ENCODE measurements at regions not wholly inside any gene's neighbourhood (a gene's known extent, or its start where the extent isn't known, plus 50 kb on each side); places are given as distances from the start of the nearest gene placed in this dataset.

DNA sequence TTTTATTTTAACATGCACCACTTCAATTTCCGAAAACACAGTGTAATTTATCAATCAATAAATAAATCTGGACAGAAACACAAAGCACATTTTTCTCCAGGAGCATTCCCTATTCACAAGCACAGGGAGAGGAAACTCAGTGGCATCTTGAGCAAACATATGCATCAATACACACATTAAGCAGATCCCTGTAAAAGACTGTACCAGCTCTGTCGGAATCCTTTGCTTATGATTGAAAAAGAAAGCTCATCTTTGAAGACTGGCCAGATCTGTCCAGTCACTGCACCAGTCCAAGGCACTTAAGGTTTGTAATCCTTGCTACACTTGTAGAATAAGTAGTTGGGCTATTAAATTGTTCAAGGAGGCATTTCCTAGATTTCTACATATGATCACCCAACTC, 343.9 kb downstream of the BMPER start:
- H3K27me3 ChIP-seq (ENCODE audit: control insufficient read depth, insufficient read depth, low read length): no peaks in the 10 kb centered on the region
- ATAC-seq (no peak), DNase-seq (no peak)
- WGBS (ENCODE audit: insufficient coverage): 50% methylated on average over 2 of the region's 2 CpGs
- Mint-ChIP-seq H3K36me3 (no peaks in the 10 kb centered on the region), H3K4me3 (no peak overlapping the region), H3K4me1 (no peaks in the 10 kb centered on the region), H3K27ac (no peak overlapping the region), H3K27me3 (ENCODE audit: low read depth in 2 of 2) (no peaks in the 10 kb centered on the region), H3K9me3 (peaks cover 2 to 11% of the 10 kb centered on the region in 2 donors)
- no peak overlapping the region for H3K27ac ChIP-seq (ENCODE audit: low read length)
- TF ChIP-seq, protein P1, sequence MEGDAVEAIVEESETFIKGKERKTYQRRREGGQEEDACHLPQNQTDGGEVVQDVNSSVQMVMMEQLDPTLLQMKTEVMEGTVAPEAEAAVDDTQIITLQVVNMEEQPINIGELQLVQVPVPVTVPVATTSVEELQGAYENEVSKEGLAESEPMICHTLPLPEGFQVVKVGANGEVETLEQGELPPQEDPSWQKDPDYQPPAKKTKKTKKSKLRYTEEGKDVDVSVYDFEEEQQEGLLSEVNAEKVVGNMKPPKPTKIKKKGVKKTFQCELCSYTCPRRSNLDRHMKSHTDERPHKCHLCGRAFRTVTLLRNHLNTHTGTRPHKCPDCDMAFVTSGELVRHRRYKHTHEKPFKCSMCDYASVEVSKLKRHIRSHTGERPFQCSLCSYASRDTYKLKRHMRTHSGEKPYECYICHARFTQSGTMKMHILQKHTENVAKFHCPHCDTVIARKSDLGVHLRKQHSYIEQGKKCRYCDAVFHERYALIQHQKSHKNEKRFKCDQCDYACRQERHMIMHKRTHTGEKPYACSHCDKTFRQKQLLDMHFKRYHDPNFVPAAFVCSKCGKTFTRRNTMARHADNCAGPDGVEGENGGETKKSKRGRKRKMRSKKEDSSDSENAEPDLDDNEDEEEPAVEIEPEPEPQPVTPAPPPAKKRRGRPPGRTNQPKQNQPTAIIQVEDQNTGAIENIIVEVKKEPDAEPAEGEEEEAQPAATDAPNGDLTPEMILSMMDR (IDR thresholded peaks at IDR 0.05): no peak
- no peaks in the 10 kb centered on the region for H3K9me3 ChIP-seq (ENCODE audit: control insufficient read depth, insufficient read depth, low read length)
- intact Hi-C loops (cut with micrococcal nuclease): no loop called here
- H3K4me1 ChIP-seq (ENCODE audit: control insufficient read depth, insufficient read depth, low read length): no peaks in the 10 kb centered on the region
- H3K36me3 ChIP-seq (ENCODE audit: control insufficient read depth, insufficient read depth, low read length): no peaks in the 10 kb centered on the region
- no peak overlapping the region for H3K4me3 ChIP-seq (ENCODE audit: low read length)

DNA sequence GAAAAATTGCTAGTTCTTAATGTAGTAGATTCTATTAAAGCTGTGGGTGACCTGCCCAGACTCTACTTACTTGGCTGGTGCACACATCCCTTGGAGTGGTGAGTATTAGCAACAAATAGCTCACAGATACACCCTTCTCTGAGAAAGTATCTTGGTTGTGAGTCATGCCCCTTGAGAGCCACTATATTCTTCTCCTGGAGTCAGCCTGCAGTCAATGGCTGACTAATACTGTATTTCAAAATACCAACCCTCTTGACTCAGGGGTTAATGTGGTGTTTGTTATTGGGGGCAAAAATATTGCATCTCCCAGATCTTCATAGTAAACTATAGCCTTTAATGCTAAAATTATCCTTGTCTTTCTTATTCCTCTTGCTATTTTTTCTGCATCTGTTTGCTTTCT, 354.9 kb downstream of the BMPER start:
- no peaks in the 10 kb centered on the region for H3K4me1 Mint-ChIP-seq
- Histone ChIP-seq H3K27me3 (ENCODE audit: control insufficient read depth, insufficient read depth, low read length) (no peaks in the 10 kb centered on the region), H3K4me3 (ENCODE audit: low read length) (no peak overlapping the region), H3K27ac (ENCODE audit: low read length) (no peak overlapping the region), H3K4me1 (ENCODE audit: control insufficient read depth, insufficient read depth, low read length) (no peaks in the 10 kb centered on the region), H3K9me3 (ENCODE audit: control insufficient read depth, insufficient read depth, low read length) (peaks cover 2% of the 10 kb centered on the region), H3K36me3 (ENCODE audit: control insufficient read depth, insufficient read depth, low read length) (no peaks in the 10 kb centered on the region)
- no peak overlapping the region for H3K4me3 Mint-ChIP-seq
- TF ChIP-seq, protein P1 (IDR thresholded peaks at IDR 0.05): no peak
- intact Hi-C loops (cut with micrococcal nuclease): no loop called here
- H3K27me3 Mint-ChIP-seq (ENCODE audit: low read depth in 2 of 2): no peaks in the 10 kb centered on the region
- no peak overlapping the region for H3K27ac Mint-ChIP-seq
- DNase-seq: no peak
- H3K36me3 Mint-ChIP-seq: no peaks in the 10 kb centered on the region
- peaks cover 2 to 3% of the 10 kb centered on the region in 2 donors for H3K9me3 Mint-ChIP-seq
- ATAC-seq: no peak

DNA sequence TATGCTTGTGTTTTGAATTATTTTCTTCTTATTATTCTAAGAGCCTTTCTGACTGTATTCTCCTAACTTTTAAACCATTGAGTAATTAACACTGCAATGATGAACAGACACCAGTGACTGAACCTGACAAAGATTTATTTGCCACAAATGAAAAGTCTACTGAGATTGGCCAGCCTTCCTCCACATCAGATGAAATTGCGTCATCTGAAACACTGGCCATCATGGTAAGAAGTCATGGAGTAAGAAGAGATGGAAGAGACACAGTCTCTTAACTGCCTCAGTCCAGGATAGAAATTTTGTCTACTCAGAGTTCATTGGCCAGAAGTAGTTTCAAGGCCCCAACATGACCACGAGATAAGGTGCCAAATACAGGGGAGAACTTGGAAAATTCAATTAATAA, 357.8 kb downstream of the BMPER start:
- Mint-ChIP-seq H3K36me3 (no peaks in the 10 kb centered on the region), H3K4me3 (no peak overlapping the region), H3K4me1 (no peaks in the 10 kb centered on the region), H3K27ac (no peak overlapping the region), H3K9me3 (peaks cover 2 to 3% of the 10 kb centered on the region in 2 donors), H3K27me3 (ENCODE audit: low read depth in 2 of 2) (no peaks in the 10 kb centered on the region)
- no peak overlapping the region for H3K4me3 ChIP-seq (ENCODE audit: low read length)
- H3K27ac ChIP-seq (ENCODE audit: low read length): no peak overlapping the region
- intact Hi-C loops (cut with micrococcal nuclease): no loop called here
- no peaks in the 10 kb centered on the region for H3K36me3 ChIP-seq (ENCODE audit: control insufficient read depth, insufficient read depth, low read length)
- ATAC-seq (no peak), DNase-seq (no peak)
- no peaks in the 10 kb centered on the region for H3K27me3 ChIP-seq (ENCODE audit: control insufficient read depth, insufficient read depth, low read length)
- TF ChIP-seq, protein P1 (IDR thresholded peaks at IDR 0.05): no peak
- WGBS (ENCODE audit: insufficient coverage): 81% methylated on average over 2 of the region's 2 CpGs
- H3K9me3 ChIP-seq (ENCODE audit: control insufficient read depth, insufficient read depth, low read length): peaks cover 2% of the 10 kb centered on the region
- H3K4me1 ChIP-seq (ENCODE audit: control insufficient read depth, insufficient read depth, low read length): no peaks in the 10 kb centered on the region

DNA sequence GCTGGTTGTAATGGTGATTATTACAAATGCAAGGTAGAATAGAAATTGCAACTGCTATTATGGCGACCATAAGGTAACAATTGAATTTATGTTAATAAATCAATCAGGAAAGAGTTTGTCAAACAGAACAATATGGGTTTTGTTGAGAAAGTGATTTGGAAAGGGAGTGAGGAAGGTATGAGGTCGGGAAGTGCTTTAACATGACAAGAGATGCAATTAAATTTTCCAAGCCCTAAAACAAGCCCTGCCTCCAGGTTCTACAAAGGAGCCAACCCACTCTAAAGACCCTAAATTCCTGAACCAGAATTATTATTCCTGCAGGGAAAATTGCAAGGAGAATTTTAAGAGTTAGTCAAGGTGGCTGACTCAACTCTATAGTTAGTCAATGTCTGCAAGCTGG, 363.7 kb downstream of the BMPER start:
- Mint-ChIP-seq H3K27ac (no peak overlapping the region), H3K27me3 (ENCODE audit: low read depth in 2 of 2) (no peaks in the 10 kb centered on the region), H3K4me1 (no peaks in the 10 kb centered on the region), H3K4me3 (no peak overlapping the region), H3K9me3 (peaks cover 4 to 5% of the 10 kb centered on the region in 2 donors), H3K36me3 (no peaks in the 10 kb centered on the region)
- Histone ChIP-seq H3K36me3 (ENCODE audit: control insufficient read depth, insufficient read depth, low read length) (no peaks in the 10 kb centered on the region), H3K4me1 (ENCODE audit: control insufficient read depth, insufficient read depth, low read length) (no peaks in the 10 kb centered on the region), H3K27me3 (ENCODE audit: control insufficient read depth, insufficient read depth, low read length) (no peaks in the 10 kb centered on the region), H3K4me3 (ENCODE audit: low read length) (no peak overlapping the region), H3K9me3 (ENCODE audit: control insufficient read depth, insufficient read depth, low read length) (peaks cover 2% of the 10 kb centered on the region), H3K27ac (ENCODE audit: low read length) (no peak overlapping the region)
- no peak for ATAC-seq
- TF ChIP-seq, protein P1 (IDR thresholded peaks at IDR 0.05): no peak
- no peak for DNase-seq
- WGBS (ENCODE audit: insufficient coverage): 62% methylated on average over 1 of the region's 2 CpGs
- intact Hi-C loops (cut with micrococcal nuclease): no loop called here
